Fibroblast of upper back skin (primary cell): ENCODE measurements at regions not wholly inside any gene's neighbourhood (a gene's known extent, or its start where the extent isn't known, plus 50 kb on each side); places are given as distances from the start of the nearest gene placed in this dataset.

Experiments used
- DNase-seq: peaks from one replicate; pipeline ENCODE4 v3.0.0-alpha.2; 2013

GRCh38 chr7:156219307-156220077 is 407.2 kb upstream of the SHH start:
- DNase-seq: no peak

GRCh38 chr7:156218544-156219306 is 406.5 kb upstream of the SHH start:
- DNase-seq: no peak

GRCh38 chr7:156217803-156218202 is 405.5 kb upstream of the SHH start:
- DNase-seq: no peak

DNA sequence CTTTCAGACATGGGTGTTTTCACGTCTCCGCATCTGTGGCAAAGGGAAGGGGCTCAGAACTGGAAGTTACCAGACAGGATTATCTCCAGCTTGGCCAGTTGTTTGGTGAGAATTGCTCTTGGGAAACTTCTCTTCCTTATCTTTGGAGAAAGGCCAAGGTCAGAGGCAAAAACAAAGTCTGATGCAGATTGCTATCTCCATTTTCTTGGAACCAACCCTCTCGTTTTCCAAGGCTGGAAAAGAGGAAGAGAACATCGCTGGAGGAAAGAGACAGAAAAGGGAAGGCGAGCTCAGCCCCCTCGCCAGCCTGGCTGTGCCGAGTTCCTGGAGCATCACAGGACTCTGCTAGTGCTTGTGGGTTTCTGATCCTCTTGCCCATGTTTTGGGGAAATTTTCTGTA is 396.8 kb upstream of the SHH start:
- no peak for DNase-seq

DNA sequence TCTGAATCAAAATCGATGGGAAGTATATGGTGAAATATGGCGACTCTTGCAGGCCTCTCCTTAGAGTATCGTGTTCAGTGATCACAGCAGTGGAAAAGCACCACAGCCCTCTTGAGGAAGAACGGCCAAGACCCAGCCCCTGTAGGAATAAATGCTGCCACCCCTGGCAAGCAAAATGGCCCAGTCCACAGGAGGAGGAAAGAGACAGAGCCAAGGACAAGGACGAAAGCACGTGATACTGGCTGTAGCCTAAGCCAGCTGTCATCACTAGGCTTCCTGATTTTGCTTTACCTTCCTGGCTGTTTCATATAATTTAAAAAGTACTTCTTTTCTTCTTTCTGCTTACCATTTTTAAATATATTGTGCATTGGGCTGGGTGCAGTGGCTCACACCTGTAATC is 395.0 kb upstream of the SHH start:
- DNase-seq: no peak

- no peak for DNase-seq
Observed at GRCh38 chr7:156206174-156206573, 393.9 kb upstream of the SHH start.

- no peak for DNase-seq
Observed at GRCh38 chr7:156204820-156205219, 392.6 kb upstream of the SHH start.

DNA sequence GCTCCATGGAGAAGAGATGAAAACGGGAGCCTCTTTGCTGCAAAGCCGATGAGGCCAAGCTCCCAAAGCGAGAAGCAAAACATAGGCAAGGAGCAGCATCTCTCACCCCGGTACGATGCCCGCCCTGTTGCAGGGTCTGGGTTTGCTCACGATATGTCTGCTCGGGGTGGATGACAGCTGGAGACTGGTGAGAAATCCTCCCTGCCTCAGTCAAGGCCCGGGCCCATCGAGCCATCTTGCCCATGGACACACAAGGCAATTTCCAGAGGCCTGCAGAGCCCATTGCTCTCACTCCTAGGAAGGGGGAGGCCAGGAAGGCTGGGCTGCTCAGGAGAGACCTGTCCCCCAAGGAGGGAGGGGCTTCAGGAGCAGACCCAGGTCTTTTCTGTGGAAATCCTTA is 391.7 kb upstream of the SHH start:
- DNase-seq: no peak

DNA sequence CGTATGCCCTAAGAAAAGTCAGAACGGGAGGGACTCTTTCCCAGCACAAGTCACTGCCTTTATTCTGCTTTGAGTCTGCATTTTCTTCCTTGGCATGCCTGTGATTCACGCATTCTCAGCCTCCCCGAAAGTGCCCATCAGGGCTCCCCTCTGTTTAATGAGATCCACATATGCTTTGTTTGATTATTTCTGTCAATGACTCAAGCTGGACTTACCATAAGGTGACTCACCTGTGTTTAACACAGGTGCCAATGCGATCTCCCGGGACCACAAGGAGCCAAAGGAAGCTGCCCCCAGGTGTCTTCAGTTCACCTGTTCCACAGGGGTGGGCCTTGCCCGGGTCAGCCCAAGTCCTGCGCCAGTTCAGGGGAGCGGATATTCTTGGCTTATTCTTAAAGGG is 386.0 kb upstream of the SHH start:
- no peak for DNase-seq

DNA sequence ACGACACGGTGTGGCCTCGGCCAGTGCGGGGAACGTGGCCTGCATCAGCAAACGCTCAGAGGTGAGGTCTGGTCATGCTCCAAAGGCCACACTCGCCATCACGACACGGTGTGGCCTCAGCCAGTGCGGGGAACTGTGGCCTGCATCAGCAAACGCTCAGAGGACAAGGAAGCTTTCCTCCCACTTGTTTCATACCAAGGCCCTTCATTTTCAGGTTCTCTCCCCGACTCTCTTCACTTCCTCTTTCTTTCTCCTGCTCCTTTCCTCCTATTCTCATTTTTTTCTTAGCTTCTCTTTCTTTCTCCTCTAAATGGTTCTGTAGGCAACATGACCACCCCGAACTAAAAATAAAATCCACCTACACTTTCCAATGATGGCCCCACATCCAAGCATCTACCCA is 384.4 kb upstream of the SHH start:
- DNase-seq: no peak

GRCh38 chr7:156195276-156195675 is 383.0 kb upstream of the SHH start:
- DNase-seq: no peak

DNA sequence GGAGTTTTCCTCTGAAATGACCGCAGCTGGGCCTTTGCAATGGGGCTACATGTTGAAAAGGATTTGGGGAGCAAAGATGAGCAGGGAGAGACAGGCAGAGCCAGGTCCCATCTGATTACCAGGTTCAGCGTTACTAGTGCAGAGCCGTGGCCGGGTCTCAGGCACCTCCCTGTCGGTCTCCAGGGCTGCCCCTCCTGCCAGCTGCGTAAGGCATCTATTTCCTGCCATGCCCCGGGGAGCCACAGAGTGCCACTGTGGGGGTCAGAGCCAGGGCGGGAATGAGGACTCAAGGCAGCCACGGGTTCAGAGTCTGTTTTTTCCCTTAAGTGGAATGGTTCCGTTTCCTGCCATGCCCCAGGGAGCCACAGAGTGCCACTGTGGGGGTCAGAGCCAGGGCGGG is 382.6 kb upstream of the SHH start:
- DNase-seq: no peak

DNA sequence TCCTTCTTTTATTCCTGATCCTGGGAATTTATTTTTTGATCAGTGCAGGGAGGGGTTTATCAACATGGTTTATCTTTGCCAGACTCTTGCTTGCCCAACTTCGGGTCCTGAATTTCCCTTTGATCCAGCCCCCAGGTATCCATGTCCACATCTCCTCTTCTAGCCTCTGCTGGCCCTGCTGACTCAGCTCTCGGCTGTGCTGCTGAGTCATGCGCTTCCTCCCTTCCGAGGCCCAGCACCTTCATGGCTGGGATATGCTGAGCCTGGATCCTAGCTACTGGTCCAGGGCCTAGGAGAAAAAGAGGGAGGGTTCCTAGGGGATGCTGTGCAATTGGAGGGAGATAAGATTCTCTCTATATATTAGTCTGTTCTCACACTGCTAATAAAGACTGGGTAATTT is 380.7 kb upstream of the SHH start:
- DNase-seq: no peak

DNA sequence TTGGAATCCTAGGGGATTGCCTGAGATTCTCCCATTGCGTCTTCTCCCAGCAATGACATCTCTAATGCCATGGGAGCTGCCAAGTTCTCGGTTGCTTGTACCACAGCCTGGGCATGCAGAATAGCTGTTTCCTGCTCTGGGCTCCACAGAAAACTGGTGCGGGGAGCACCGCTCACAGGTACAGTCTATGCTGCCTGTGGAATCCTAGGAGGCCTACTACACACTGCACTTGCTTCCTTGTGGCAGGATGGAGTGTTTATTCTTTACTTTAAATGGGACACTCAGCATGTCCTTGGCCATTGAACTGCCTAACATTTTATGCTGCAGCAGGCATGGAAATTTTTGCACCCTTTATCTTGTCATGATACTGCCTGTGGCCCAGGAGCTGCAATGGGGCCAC is 378.8 kb upstream of the SHH start:
- DNase-seq: no peak

- no peak for DNase-seq
Observed at GRCh38 chr7:156185076-156185475, 372.8 kb upstream of the SHH start.

DNA sequence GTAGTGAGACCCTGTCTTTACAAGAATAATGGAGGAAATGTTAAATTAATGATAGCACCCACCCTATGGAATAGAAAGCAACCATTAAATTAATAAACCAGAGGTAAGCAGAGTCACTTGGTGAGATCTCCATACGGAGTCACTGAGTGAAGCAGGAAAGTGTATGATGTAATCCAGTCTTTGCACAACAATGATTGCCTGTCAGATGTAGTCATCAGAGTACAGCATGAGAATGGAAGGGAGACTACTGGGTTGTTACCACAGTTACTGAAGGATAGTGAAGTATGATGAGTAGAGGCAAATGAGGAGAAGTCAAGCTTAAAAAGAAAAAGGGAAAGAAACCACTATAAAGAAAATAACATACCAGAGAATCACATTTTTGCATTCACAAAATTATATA is 371.9 kb upstream of the SHH start:
- no peak for DNase-seq

DNA sequence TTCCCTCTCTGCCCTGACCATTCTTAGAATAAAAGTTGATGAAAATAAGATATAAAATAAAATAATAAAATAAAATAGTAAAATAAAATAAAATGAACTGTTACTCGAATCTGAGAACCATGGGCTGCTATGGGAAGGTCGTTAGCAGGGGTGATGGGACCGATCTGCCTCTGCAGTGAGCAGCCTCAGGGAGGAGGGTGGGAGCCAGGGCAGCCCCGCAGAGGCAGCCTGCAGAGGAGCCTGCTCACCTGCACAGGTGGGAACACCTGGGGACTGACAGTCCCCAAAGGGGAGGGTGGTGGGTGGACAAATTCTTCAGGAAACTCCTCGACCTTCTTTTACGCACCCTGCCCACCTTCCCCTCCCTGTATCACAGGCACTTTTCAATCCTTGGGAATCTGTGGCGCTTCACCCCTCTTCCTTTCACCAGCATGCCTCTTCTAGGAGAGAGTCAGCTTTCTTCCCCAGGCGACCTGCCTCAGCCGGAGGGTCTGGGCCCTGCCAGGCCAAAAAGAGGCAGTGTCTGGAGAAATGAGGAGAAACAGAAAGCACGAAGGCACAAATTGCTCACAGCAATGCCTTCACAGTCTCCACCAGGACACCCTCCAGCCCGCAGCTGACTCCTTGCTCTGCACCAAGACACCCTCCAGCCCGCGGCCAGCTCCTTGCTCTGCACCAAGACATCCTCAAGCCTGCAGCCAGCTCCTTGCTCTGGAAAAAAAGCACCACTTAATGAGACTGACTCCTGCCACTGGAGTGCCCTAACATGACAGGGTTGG is 368.4 kb upstream of the SHH start:
- no peak for DNase-seq

DNA sequence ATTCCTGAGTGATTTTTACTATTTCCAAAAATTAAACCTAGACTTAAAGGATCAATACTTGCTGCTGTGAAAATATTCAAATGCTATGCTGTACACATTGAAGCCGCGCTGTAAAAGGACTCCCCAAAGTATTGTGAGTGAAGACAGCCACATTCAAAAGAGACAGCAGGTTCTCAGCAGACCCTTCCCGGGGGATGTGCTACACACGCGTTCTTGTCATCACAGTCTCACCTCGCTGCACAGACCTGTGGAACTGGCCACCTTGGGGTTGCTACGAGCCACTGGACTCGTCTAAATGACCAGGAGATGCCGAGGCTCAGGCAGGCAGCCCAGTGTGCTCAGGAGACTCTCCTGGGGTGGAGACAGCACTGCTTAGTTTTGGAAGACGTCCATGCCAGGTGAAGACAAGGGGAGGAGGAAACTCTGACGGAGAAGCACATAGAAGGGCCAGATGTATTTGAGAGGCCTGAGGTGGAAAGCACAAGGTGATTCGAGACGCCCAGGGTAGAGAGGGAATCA is 367.7 kb upstream of the SHH start:
- DNase-seq: no peak

DNA sequence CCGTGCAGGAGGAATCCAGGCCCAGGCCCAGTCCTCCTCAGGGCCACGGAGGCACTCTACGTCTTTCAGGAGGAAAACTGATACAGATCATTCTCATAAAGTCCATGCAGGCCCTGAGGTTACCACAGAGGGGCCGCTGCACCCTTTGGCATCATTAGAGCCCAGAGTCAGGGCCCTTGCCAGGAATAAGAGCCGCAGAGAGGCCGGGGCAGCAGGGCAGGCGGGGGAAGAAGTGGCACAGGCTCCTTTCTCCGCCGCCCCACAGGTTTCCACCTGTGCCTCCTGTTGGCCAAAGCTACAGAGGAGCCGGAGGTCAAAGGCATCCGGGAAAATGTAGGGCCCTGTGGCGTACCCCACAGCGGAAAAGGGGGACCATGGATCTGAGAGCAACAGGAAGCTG is 366.6 kb upstream of the SHH start:
- DNase-seq: no peak

DNA sequence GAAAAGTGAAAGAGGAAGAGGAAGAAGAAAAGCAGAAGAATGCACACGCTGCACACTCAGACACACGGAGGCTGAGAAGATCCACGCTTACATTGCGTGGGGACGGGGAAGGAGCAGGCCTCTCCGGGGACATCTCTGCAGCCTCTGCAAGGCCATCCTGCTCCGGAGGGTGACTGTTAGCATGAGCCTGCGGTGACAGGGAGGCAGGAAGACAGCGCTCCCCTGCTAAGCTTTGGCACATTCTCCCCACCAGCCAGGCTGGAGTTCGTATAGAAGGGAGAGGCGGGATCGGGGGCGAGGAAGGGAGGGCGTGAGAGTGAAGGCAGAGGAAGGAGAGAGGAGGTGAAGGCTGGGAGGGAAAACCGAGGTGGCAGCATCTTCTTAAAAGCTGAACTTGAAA is 366.0 kb upstream of the SHH start:
- no peak for DNase-seq

DNA sequence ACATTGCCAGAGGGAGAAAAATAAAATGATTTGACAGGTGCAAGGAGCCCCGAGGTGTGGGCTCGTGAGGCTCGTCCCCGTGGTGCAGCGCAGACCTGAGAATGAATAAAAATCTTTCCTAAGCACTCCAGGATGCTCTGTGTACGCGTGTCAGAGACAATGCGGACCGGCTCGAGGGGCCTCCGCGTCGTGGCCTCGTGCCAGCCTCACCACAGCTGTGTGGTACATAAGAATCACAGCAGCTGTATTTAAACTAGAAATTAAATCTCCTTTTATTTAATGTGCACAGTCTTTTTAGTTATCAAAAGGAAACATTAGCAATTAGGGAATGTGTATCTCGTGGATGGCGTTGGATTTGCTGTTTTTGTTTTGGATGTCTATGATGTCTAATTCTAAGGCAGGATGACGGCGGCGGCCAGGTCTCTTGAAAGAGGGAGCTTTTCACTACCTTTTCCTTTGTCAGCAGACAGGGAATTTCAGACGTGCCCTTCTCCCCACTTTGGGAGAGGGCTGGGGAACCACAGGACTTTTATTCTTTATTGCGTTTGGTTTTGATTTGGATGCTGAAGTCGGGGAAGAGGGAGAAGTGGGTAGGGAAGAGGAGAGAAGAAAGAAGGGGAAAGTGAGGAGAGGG is 365.3 kb upstream of the SHH start:
- no peak for DNase-seq

- no peak for DNase-seq
Observed at GRCh38 chr7:156176039-156176438, 363.8 kb upstream of the SHH start.

- DNase-seq: no peak
Observed at GRCh38 chr7:156175003-156175402, 362.7 kb upstream of the SHH start.
